ENCODE measurements at regions not wholly inside any gene's neighbourhood (a gene's known extent, or its start where the extent isn't known, plus 50 kb on each side); places are given as distances from the start of the nearest gene placed in this dataset.

GRCh38 chr17:72299100-72299499 is 178.3 kb downstream of the SOX9 start:
- TF ChIP-seq CTCF (conservative IDR thresholded peaks at IDR 0.05; ENCODE audit: low read depth in 2 of 2): no peak
- TF ChIP-seq EZH2 (IDR thresholded peaks at IDR 0.05; ENCODE audit: low read depth, unreplicated experiment): no peak
- TF ChIP-seq REST (IDR thresholded peaks at IDR 0.05; ENCODE audit: unreplicated experiment): no peak
- no peak for TF ChIP-seq POLR2AphosphoS5 (IDR thresholded peaks at IDR 0.05; ENCODE audit: low read depth)
- TF ChIP-seq ZNF331 (CRISPR knock-in tag; IDR thresholded peaks at IDR 0.05; ENCODE audit: low read depth): no peak
- no peak for TF ChIP-seq JUNB (IDR thresholded peaks at IDR 0.05; ENCODE audit: unreplicated experiment)
- TF ChIP-seq ZNF114 (CRISPR knock-in tag; IDR thresholded peaks at IDR 0.05): no peak
- TF ChIP-seq EZH2phosphoT487 (IDR thresholded peaks at IDR 0.05; ENCODE audit: unreplicated experiment): no peak
- no peak for TF ChIP-seq CREB1 (CRISPR knock-in tag; IDR thresholded peaks at IDR 0.05; ENCODE audit: low read depth)
- TF ChIP-seq ETS1 (IDR thresholded peaks at IDR 0.05): no peak
- TF ChIP-seq STAT1 (IDR thresholded peaks at IDR 0.05; ENCODE audit: unreplicated experiment): no peak
- TF ChIP-seq NANOG (IDR thresholded peaks at IDR 0.05; ENCODE audit: borderline replicate concordance): no peak

Data from GM23338 (cell line).